H1 (cell line): ENCODE measurements at regions not wholly inside any gene's neighbourhood (a gene's known extent, or its start where the extent isn't known, plus 50 kb on each side); places are given as distances from the start of the nearest gene placed in this dataset.

Experiments
- CTCF ChIA-PET: fragments of 300-600 bp; sonication (Branson Sonifier 250); formaldehyde crosslinking; loops from one replicate; lab custom pipeline; 2021; ENCODE audit not compliant: partially characterized antibody; lab: Charles Lee
- POLR2A ChIA-PET: fragments of 300-600 bp; sonication (Branson Sonifier 250); formaldehyde crosslinking; loops from one replicate; lab custom pipeline; 2021; ENCODE audit warnings: inconsistent platforms; ENCODE audit not compliant: partially characterized antibody; lab: Charles Lee
- DNase-seq, 2 experiments: peaks; one replicate each; pipeline versions ENCODE4 v3.0.0 to v3.0.0-alpha.2; 2010 to 2022; ENCODE audit warnings: low spot score in 2 of 2, low read depth in 1 of 2, mixed read lengths in 1 of 2
- FAIRE-seq: peaks from 2 replicates; lab custom pipeline; 2011; peaks lifted over from hg19 to GRCh38; lab: Jason Lieb, UNC
- H2AFZ ChIP-seq: 2 replicates; pipeline ENCODE4 v1.8.1; 2012; ENCODE audit warnings: low read length, inconsistent platforms
- H2AK5ac ChIP-seq: 2 replicates; pipeline ENCODE4 v1.6.1; 2013; ENCODE audit warnings: low read depth, low read length
- H2BK120ac ChIP-seq: replicated peaks from 2 replicates; pipeline ENCODE3; 2013; ENCODE audit warnings: low read depth, low read length, inconsistent platforms
- H2BK12ac ChIP-seq: 2 replicates; pipeline ENCODE4 v1.6.1; 2013; ENCODE audit warnings: low read depth, low read length
- H2BK15ac ChIP-seq: 2 replicates; pipeline ENCODE4 v1.6.1; 2013; ENCODE audit warnings: low read length
- H2BK20ac ChIP-seq: 2 replicates; pipeline ENCODE4 v1.6.1; 2013; ENCODE audit warnings: low read length
- H2BK5ac ChIP-seq: 2 replicates; pipeline ENCODE4 v1.6.1; 2013; ENCODE audit warnings: low read depth, low read length
- H3K14ac ChIP-seq: 2 replicates; pipeline ENCODE4 v1.6.1; 2013; ENCODE audit warnings: inconsistent platforms; ENCODE audit not compliant: insufficient read length
- H3K18ac ChIP-seq: 2 replicates; pipeline ENCODE4 v1.6.1; 2013; ENCODE audit warnings: low read length; ENCODE audit errors: extremely low read depth
- H3K23ac ChIP-seq: 2 replicates; pipeline ENCODE4 v1.6.1; 2013; ENCODE audit warnings: inconsistent platforms; ENCODE audit not compliant: insufficient read length
- H3K23me2 ChIP-seq: 2 replicates; pipeline ENCODE4 v1.6.1; 2013; ENCODE audit warnings: low read depth, low read length
- H3K27ac ChIP-seq: 2 replicates; pipeline ENCODE4 v1.6.1; 2011; ENCODE audit warnings: low read depth, low read length, inconsistent platforms
- H3K27me3 ChIP-seq, 4 experiments: replicated peaks in 1 of 4; 1 replicate in 1 of 4; 2 replicates in 3 of 4; pipeline versions ENCODE4 v1.6.1 to v1.8.1; 2011 to 2013; ENCODE audit warnings: low read length in 3 of 4, mild to moderate bottlenecking in 3 of 4, inconsistent platforms in 2 of 4, mixed read lengths in 2 of 4, moderate library complexity in 1 of 4; ENCODE audit not compliant: control insufficient read depth in 3 of 4, insufficient read depth in 3 of 4; ENCODE audit errors: extremely low read depth in 1 of 4
- H3K36me3 ChIP-seq, 4 experiments: 2 replicates each; pipeline versions ENCODE4 v1.6.1 to v1.8.1; 2011 to 2013; ENCODE audit warnings: mild to moderate bottlenecking in 4 of 4, low read length in 3 of 4, moderate library complexity in 2 of 4, control low read depth in 1 of 4, inconsistent platforms in 1 of 4; ENCODE audit not compliant: insufficient read depth in 4 of 4, control insufficient read depth in 2 of 4
- H3K4ac ChIP-seq: replicated peaks from 2 replicates; pipeline ENCODE3; 2013; ENCODE audit warnings: low read length, low read depth, mixed read lengths, inconsistent platforms; ENCODE audit not compliant: insufficient read length
- H3K4me1 ChIP-seq, 4 experiments: replicated peaks in 1 of 4; 1 replicate in 1 of 4; 2 replicates in 3 of 4; pipeline versions ENCODE4 v1.6.1 to v1.8.1; 2011 to 2013; ENCODE audit warnings: low read length in 3 of 4, inconsistent platforms in 2 of 4, mixed read lengths in 1 of 4; ENCODE audit not compliant: insufficient read depth in 4 of 4, control insufficient read depth in 3 of 4
- H3K4me2 ChIP-seq, 2 experiments: 2 replicates each; pipeline versions ENCODE4 v1.6.1 to v1.8.1; 2011 to 2013; ENCODE audit warnings: low read depth in 2 of 2, low read length in 2 of 2, control low read depth in 1 of 2, inconsistent platforms in 1 of 2, mild to moderate bottlenecking in 1 of 2; ENCODE audit not compliant: insufficient read depth in 1 of 2
- H3K4me3 ChIP-seq, 4 experiments: fragments of 200-600, 300-600 bp in 1 of 4; sonication (generic), shearing (Covaris generic), sonication (Bioruptor Twin) in 1 of 4; 2 replicates each; pipeline versions ENCODE4 v1.5.1 to v1.8.1; 2011 to 2016; ENCODE audit warnings: low read length in 4 of 4, low read depth in 3 of 4, control low read depth in 2 of 4, inconsistent platforms in 2 of 4, mild to moderate bottlenecking in 2 of 4, mixed read lengths in 1 of 4, moderate library complexity in 1 of 4; ENCODE audit not compliant: insufficient read depth in 2 of 4; ENCODE audit errors: extremely low read depth in 1 of 4
- H3K56ac ChIP-seq: replicated peaks from 2 replicates; pipeline ENCODE3; 2013; ENCODE audit warnings: low read depth, mild to moderate bottlenecking, mixed read lengths, low read length, inconsistent platforms; ENCODE audit not compliant: insufficient read length
- H3K79me1 ChIP-seq: 2 replicates; pipeline ENCODE4 v1.6.1; 2013; ENCODE audit warnings: low read depth, low read length, control low read depth
- H3K79me2 ChIP-seq, 2 experiments: 2 replicates each; pipeline versions ENCODE4 v1.6.1 to v1.8.1; 2012 to 2013; ENCODE audit warnings: low read length in 2 of 2, mild to moderate bottlenecking in 2 of 2, inconsistent platforms in 1 of 2; ENCODE audit not compliant: insufficient read depth in 2 of 2, control insufficient read depth in 1 of 2
- H3K9ac ChIP-seq, 4 experiments: replicated peaks in 1 of 4; 1 replicate in 1 of 4; 2 replicates in 3 of 4; pipeline versions ENCODE4 v1.6.1 to v1.8.1; 2011 to 2013; ENCODE audit warnings: low read depth in 3 of 4, low read length in 3 of 4, control low read depth in 2 of 4, mild to moderate bottlenecking in 2 of 4, moderate library complexity in 2 of 4, inconsistent platforms in 1 of 4; ENCODE audit errors: extremely low read depth in 1 of 4
- H3K9me3 ChIP-seq, 2 experiments: 2 replicates each; pipeline versions ENCODE4 v1.6.1 to v1.8.1; 2012 to 2013; ENCODE audit warnings: mild to moderate bottlenecking in 2 of 2, moderate library complexity in 2 of 2, control low read depth in 1 of 2, inconsistent platforms in 1 of 2, low read depth in 1 of 2, low read length in 1 of 2, mixed read lengths in 1 of 2; ENCODE audit not compliant: insufficient read depth in 2 of 2
- H4K20me1 ChIP-seq, 2 experiments: replicated peaks in 1 of 2; 2 replicates each; pipeline versions ENCODE3 to v1.8.1; 2011 to 2013; ENCODE audit warnings: inconsistent platforms in 2 of 2, low read length in 2 of 2, mild to moderate bottlenecking in 1 of 2; ENCODE audit not compliant: insufficient read depth in 2 of 2, control insufficient read depth in 1 of 2
- H4K5ac ChIP-seq: 2 replicates; pipeline ENCODE4 v1.6.1; 2013; ENCODE audit warnings: low read length, low read depth, mixed read lengths, inconsistent platforms; ENCODE audit not compliant: insufficient read length
- H4K8ac ChIP-seq: 2 replicates; pipeline ENCODE4 v1.8.0; 2013; ENCODE audit warnings: mild to moderate bottlenecking, moderate library complexity, low read length, inconsistent platforms; ENCODE audit not compliant: insufficient read depth; ENCODE audit errors: extremely low read depth
- H4K91ac ChIP-seq: replicated peaks from 2 replicates; pipeline ENCODE3; 2013; ENCODE audit warnings: low read length, mixed read lengths, inconsistent platforms; ENCODE audit not compliant: insufficient read length
- EZH2 ChIP-seq: fragments of 200-600 bp; sonication (generic); IDR thresholded peaks from 2 replicates; pipeline ENCODE4 v1.7.1; 2012; ENCODE audit warnings: low read depth, mild to moderate bottlenecking, moderate library complexity, low read length, inconsistent platforms; ENCODE audit not compliant: severe bottlenecking
- KDM4A ChIP-seq: IDR thresholded peaks from one replicate; pipeline ENCODE4 v1.7.1; 2012; ENCODE audit warnings: low read depth, mild to moderate bottlenecking, moderate library complexity, low read length, inconsistent platforms; ENCODE audit not compliant: severe bottlenecking
- NRF1 ChIP-seq: IDR thresholded peaks from 2 replicates; pipeline ENCODE4 v1.6.1; 2011; ENCODE audit warnings: mild to moderate bottlenecking, low read depth, low read length, improper control_type of control experiment
- RAD21 ChIP-seq, 2 experiments: IDR thresholded peaks in 1 of 2; conservative IDR thresholded peaks in 1 of 2; 2 replicates each; pipeline ENCODE4 v1.6.1; 2011; ENCODE audit warnings: low read depth in 2 of 2, low read length in 2 of 2, improper control_type of control experiment in 1 of 2, inconsistent platforms in 1 of 2, mild to moderate bottlenecking in 1 of 2, moderate library complexity in 1 of 2
- SP4 ChIP-seq: IDR thresholded peaks from 2 replicates; pipeline ENCODE4 v1.6.1; 2012; ENCODE audit warnings: low read length, inconsistent platforms
- WGBS, 2 experiments: shearing (Covaris generic) in 1 of 2; methylation state at CpG; one replicate each; pipeline versions ENCODE4 v1.1.6 to v1.1.7; 2013 to 2015; ENCODE audit warnings: low lambda C conversion rate in 2 of 2, mixed read lengths in 2 of 2, inconsistent platforms in 1 of 2, low coverage in 1 of 2, missing lambda C conversion rate in 1 of 2; ENCODE audit not compliant: insufficient replicate concordance in 2 of 2, insufficient coverage in 1 of 2, insufficient read length in 1 of 2; ENCODE audit errors: extremely low coverage in 1 of 2, missing lambda C conversion rate in 1 of 2; 5-methylcytosine and 5-hydroxymethylcytosine counted together

- Histone ChIP-seq H3K18ac (no peak overlapping the region), H3K56ac (no peak overlapping the region), H3K4me2 (no peak overlapping the region), H3K27me3 (no peaks in the 10 kb centered on the region), H2AK5ac (no peak overlapping the region), H3K4me3 (no peak overlapping the region), H3K9me3 (no peaks in the 10 kb centered on the region), H2BK20ac (no peak overlapping the region), H2AFZ (no peak overlapping the region), H2BK12ac (no peak overlapping the region), H3K9ac (no peak overlapping the region), H3K27ac (no peak overlapping the region), H2BK120ac (no peak overlapping the region), H2BK15ac (no peak overlapping the region), H4K5ac (no peak overlapping the region), H2BK5ac (no peak overlapping the region), H4K20me1 (no peaks in the 10 kb centered on the region), H3K4me1 (no peaks in the 10 kb centered on the region), H3K79me1 (no peaks in the 10 kb centered on the region), H3K4ac (no peak overlapping the region), H3K14ac (no peak overlapping the region), H4K91ac (no peak overlapping the region), H3K36me3 (no peaks in the 10 kb centered on the region), H4K8ac (no peak overlapping the region), H3K23me2 (no peaks in the 10 kb centered on the region), H3K79me2 (no peaks in the 10 kb centered on the region), H3K23ac (no peak overlapping the region)
- FAIRE-seq = no peak
- TF ChIP-seq RAD21 (IDR thresholded peaks at IDR 0.05 in 1 of 2, conservative IDR thresholded peaks at IDR 0.05 in 1 of 2; ENCODE audit: low read depth in 2 of 2, low read length in 2 of 2) (no peak), EZH2 (no peak), KDM4A (no peak), SP4 (no peak), NRF1 (no peak)
- WGBS, 2 experiments = 78% methylated on average over 2 of the region's 2 CpGs; no CpG with 5 or more reads in 1 of the 2 experiments
- CTCF ChIA-PET = interaction anchor here (1.0 to 4.5 kb wide), 5 partner anchors 14 to 143 kb away, joined by 3 to 32 read pairs (median 4); no protein-coding TSS in a partner anchor
- no peak for DNase-seq
- POLR2A ChIA-PET = no interaction called here
These were observed 335.8 kb downstream of the TNS1 start for GRCh38 chr2:217667035-217667434.
